Renal cortical epithelial cell (primary cell): ENCODE measurements at regions not wholly inside any gene's neighbourhood (a gene's known extent, or its start where the extent isn't known, plus 50 kb on each side); places are given as distances from the start of the nearest gene placed in this dataset.
"Not testable (repeated sequence)": the region's sequence is repeated elsewhere in the genome, so short reads cannot be mapped to it uniquely, and the experiment has no call there.

Experiments used
- DNase-seq: peaks from one replicate; pipeline ENCODE4 v3.0.0-alpha.2; 2011; ENCODE audit warnings: low read depth

DNA sequence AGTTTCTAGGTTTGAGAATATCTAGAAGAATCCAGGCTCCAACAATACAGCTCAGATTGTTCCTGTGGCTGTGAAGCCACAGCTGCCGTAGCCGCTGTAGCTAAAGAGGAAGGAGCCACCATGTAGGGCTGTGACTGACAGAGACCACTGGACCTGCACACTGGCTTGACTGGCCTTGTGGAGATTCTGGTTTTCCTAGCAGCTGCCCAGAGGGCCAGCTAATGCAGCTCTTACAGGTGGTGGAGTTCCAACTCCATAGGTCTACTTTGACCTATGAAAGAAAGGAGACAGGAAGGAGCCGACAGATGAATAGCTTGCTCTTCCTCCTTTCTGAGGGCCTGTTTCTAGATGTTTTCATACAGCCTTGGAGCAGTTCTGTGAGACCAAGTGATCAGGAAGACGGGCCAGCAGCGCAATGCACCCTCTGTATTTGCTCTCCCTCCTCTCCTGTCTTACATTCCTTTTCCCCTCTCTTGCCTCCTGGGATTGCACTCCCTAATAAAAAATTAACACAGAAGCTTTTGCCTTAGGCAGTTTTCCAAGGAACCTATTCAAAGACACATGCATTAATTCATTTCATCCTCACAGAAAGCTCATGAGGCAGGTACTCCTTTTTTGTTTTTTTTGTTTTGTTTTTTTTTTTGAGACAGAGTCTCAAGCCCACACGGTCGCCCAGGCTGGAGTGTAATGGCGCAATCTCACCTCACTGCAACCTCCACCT, 51.8 kb upstream of the MYB start:
- DNase-seq = peak; percentile 62

DNA sequence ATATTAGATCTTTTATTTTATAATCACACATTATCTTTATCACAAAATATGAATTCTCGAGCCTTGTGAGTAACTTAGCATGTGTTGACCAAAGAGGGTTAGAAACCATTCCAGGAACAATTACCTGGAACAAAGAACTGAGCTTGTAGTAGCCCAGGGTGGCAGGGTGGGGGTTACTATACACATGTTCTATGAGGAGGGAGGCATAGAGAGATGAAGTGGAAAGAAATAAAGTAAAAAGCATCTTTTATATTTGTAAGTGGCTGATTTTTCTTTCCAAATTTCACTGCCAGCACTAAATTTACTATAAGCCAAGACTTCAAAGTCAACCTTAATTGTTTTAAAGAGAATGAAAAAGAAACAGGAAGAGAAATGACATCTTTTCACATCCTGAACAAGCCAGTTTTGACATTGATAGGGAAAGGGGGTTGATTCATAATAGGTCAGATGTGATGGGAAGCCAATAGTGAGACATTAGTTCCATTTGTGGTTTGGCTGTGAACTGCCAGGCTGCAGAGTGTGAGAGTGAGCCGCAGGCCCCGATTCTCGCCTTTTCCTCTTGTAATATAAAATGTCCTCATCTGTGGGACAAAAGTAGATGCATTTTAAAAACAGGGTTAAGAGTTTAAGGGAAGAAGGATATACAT, 52.7 kb upstream of the MYB start:
- DNase-seq = no peak

DNA sequence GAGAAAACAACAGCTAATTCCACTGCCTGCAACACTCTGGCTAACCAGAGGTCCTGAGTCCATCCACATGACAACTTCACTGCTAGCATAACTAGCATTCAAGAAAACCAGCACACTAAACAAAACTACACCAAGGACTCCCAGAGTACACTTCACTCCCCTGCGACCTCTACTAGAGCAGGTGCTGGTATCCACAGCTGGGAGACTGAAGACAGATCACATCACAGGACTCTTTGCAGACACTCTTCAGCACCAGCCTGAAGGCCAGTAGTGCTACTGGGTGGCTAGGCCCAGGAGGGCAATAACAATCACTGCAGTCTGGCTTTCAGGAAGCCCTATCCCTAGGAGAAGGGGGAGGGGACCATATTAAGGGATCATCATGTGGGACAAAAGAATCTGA, 54.4 kb upstream of the MYB start:
- no peak for DNase-seq

DNA sequence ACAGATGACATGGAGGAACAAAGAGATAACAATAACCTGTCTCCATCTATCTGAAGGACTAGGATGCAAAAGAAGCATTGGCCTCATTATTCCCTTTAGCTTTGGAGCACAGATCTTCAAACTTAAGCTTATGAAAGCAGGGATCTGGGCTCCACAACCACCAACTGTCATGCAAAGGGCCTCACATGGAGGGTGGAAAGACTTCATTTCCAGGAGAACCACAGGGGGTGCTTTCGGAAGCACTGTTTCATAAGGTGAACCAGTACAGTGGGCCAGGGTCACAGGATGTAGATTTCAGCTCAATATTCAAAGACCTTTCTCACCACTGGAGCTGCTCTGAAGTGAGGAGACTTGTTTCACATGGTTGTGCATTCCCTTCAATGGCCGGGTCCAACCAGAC, 55.1 kb upstream of the MYB start:
- no peak for DNase-seq

DNA sequence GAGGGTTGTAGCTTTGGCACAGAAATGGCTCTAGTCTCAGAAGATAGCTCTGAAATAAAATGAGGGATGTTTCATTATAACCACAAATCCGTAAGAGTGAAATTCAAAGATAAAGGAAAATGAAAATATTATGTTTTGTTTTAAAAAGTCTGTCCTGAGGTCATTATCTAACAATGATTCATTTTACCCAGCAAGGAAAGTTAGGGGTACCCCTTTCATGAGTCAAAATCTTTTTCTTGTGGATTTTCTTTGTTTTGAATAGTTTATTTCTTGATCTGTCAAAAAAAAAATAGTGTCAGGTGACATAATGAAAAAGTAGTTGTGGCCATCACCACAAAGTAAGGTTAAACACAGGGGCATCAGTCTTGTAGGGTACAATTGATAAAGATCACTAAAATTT, 59.7 kb upstream of the MYB start:
- DNase-seq = no peak

DNA sequence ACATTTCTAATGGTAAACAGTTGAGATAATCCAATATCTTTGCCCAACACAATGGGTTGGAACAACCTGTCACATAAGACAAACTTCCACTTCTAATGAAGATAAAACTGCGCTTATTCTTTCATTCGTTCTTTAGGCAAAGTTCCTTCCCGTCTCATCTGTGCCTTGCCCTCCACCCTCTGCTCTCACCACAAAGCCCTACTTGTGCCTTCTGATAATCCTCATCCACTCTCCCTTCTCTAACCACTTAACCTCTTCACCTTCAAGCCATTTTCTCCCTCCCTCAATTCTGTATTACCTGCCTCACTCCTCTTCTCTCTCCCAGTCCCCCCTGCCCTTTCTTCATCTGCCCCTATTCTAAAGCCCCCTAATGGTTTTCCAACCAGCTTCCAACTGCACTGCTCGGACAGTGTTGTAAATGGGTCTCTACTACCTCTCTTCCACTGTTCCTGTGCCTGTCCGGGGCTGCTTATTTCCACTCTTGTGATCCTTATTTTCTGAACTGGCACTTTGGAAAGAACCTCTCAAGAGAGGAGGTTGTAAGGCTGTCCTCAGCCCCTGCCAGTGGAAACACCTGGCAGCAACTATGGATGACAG, 62.9 kb upstream of the MYB start:
- DNase-seq = no peak

DNA sequence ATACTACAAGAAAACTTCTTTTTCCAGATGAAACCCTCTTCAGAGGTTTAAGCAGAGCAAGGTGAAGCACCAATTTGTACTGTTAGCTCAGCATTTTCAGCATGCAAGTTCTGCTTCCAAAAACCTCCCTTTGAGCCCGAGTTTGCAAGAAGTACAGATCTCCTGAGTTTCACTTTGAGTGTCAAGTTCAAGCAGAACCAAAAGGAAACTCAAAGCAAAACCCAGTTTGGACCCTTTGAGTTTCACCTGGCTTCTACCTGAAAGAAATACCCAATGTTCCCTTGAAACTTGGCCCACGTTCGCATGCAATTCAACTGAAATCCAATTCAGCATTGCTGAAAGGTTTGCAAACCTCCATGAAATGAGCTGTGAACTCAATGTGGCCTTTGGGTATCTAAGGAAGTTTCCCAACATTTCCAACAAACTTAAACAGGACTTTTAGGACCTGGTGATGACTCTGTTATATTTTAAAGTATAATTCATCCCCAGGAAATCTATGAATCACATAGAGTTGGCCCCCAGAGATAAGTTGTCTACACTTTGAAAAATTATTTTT, 62.9 kb upstream of the HBS1L start:
- no peak for DNase-seq

DNA sequence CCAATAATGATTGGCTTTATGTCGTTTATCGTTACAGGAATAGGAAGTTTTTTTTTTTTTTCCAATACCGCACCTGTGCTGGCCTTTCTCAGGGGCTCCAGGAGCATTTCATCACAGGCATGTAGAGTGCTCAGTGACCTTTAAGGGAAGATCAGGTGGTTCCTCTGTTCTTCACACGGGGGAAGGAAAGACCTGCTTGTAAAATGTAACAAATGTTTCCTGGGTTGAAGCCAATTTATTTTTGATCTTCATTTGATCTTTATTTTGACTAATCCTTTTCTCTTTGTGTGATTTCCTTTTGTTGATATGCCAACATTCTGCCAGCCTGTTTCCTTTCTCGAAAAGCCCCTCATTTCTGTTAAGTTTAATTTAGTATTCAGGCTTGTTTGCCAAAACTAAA, 61.9 kb upstream of the HBS1L start:
- DNase-seq = no peak

DNA sequence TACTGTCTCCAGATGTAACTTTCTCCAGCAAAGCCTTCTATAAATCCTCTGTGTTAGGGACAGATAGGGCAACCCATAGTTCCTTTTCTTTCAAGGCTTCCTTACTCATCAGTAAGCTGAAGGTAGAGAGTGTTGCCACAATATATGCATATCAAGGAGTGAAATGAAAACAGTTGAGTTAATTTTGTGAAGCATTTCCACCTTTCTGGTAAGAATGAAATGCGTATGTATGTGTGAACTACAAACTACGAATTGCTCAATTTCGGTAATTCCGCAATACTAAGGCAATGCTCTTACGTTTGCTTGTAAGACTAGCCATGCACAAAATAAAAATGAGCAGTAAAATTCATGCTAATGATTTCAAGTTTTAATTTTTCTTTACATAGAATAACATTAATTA, 61.2 kb upstream of the HBS1L start:
- no peak for DNase-seq

DNA sequence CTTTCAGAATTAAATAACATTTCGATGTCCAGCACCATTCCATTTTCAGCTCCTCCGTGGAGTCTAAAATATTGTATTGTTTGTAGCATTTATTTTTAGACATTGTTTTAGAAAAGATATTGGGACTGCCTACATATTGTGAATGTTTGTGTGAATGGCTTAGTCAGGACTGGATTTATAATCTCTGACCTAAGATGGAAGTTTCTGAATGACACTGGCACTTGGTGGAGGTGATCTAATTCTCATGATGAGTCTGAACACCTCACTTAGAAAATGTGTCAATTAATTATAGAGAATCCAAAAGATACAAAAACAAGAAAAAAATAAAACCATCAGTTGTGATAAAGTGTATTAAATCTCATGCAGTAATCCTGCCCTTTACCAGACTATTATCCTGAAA, 60.8 kb upstream of the HBS1L start:
- no peak for DNase-seq

DNA sequence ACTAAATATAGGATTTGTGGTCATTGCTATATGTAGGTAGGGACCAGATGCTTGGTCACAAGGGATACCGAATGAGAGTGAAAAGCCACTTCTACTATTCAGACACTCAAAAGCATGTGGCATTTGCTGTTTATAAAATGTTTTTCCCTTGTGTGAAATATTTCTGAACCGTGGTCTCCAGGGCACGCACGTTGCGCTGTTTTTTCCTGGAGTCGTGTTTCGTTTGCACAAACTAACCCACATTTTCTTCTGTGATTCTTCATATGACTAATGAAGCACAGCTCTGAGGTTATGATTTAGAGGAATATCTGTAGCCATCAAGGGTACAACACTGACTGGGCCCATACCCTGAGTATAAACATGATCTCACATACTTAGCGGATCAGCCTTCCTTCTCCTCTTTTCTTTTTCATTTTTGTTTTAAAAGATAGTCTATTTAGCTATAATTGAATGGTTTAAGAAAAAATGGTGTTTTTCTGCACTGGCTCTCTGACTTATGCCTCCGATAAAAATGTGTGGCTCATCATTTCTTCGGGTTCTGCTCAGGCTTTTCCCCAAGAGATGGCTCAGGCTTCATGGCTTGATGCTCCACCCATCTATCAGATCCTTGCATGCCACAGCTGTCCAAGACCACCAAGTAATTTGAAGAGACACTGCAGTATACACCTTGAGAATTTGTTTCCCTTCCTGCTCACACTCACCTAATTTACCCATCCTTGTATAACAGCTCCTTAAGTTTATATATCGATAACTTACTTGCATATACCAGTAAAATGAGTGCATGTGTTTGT, 59.9 kb upstream of the HBS1L start:
- no peak for DNase-seq

DNA sequence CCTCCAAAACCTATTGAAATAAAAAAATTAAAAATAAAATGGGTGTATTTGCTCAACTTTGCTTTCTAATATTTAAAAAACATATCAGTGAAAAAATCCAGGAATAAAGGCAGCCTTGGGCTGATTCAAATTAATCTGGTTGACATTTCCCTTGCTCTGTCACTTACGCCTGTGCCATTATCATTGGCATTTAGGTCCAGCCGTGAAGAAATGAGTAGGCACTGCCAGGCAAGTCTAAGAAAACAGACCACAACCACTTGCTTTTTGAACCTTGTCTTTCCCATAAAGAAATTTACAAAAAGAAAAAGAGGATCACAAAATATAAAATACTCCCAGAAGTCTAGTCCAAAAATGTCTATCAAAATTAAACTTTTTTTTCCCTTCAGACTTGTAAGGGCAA, 59.2 kb upstream of the HBS1L start:
- no peak for DNase-seq

DNA sequence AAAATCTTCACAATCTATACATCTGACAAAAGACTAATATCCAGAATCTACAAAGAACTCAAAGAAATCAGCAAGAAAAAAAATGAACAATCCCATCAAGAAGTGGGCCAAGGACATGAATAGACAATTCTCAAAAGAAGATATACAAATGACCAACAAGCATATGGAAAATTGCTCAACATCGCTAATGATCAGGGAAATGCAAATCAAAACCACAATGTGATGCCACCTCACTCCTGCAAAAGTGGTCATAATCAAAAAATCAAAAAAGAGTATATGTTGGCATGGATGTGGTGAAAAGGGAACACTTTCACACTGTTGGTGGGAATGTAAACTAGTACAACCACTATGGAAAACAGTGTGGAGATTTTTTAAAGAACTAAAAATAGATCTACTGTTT, 58.3 kb upstream of the HBS1L start:
- not testable (repeated sequence) for DNase-seq

DNA sequence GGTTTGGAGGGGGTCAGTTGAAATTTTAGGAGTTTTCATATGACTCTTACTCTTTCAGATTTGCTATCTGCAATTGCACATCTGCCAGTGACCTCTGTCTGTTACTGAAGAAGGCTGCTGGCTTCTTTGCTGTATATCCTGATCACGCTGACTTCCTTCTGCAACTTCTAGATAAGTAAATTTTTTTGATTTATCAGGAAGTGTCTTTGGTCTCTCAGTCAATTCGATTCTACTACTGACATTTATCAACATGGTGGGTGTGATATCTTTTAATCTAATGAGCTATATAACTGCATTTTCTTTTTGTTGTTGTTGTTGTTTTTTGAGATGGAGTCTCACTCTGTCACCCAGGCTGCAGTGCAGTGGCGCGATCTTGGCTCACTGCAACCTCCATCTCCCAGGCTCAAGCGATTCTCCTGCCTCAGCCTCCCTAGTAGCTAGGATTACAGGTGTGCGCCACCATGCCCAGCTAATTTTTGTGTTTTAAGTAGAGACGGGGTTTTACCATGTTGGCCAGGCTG, 55.7 kb upstream of the HBS1L start:
- not testable (repeated sequence) for DNase-seq

DNA sequence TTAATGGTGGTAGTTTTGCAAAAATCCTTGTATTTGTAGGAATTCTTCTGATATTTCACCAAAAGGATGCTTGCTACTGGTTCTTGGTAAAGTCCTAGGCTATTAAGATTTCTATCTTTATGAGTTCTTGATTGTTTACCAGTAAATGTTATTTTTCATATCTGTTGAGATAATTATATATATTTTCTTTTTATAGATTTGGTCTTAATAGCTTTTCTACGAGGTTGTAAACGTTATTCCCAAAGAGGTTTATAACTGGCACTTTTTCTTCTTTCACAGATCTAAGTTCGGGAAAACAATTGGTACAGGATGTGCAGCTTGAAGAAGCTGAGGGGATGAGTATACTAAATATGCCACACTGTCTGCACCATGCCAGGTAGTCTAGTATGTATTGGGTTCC, 55.1 kb upstream of the HBS1L start:
- no peak for DNase-seq

DNA sequence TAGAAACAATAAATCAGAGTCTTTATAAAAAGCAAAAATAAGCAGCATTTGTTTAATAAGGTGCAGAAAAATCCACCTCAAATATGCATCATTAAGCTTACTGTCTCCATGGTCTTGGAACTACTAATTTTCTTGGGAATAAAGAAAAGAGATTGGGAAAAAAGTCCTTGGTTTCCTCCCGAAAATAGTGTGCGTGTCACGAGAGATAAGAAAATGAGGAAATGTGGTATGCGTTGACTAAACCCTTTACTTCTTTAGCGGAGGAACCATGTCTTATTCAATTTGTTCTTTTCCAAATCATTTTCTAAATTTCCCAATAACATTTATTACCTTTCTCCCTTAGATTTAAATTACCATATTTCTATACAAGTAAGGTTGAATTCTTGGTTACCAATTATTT, 54.1 kb upstream of the HBS1L start:
- no peak for DNase-seq

DNA sequence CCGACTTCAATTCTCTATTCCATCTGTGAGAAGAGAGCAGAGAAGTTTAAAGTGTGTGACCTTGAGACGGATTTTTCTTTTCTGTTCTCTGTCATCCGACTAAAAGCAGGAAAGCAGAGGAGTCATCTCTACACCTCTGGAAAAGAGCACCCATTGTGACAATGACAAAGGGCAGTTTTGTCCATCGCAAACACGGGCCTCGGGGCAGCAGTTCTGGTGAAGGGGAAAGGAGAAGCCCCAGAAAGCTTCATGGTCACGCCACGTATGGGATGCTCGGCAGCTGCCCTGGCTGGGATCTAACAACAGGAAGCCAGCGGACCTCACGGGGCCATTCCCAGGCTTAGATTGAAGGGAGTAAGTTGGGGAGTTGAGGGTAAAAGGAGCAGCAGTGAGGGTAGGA, 52.0 kb upstream of the HBS1L start:
- DNase-seq = no peak

DNA sequence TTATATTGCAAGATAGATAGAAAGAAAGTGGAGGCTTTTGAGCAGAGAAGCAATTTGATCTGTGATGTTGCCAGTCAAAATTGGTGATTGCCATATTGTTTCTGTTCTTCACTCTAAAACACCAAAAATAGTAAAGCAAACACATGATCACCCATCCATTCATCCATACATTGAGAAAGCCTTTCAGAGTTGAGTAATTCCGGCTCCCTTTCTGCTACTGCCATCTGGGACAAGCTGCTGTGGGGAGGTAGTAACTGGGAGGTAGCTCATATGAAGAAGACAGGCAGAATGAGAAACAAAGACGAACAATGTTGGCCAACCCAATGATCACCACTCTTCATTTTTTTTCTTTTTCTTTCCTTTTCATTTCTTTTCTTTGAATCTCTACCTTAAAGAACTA, 51.1 kb upstream of the HBS1L start:
- no peak for DNase-seq

DNA sequence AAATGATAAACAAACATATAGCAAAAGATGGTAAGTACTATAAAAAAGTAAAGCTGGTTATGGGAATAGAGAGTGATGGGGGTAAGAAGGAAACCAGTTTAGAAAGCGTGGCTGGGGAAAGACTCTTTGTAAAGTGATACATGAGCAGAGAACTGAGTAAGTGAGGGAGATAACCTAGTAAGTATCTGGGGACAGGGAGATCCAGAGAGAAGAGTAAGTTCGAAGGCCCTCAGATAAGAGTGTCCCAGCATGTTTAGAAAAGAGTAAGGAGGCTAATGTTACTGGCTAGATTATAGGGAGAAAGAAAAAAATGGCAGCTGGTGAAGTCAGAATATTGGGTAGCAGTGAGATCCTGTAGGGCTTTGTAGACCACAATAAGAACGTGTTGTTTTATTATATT, 50.7 kb upstream of the HBS1L start:
- DNase-seq = no peak
